H1 (cell line): ENCODE measurements at regions not wholly inside any gene's neighbourhood (a gene's known extent, or its start where the extent isn't known, plus 50 kb on each side); places are given as distances from the start of the nearest gene placed in this dataset.

Experiments
- CTCF ChIA-PET: fragments of 300-600 bp; sonication (Branson Sonifier 250); formaldehyde crosslinking; loops from one replicate; lab custom pipeline; 2021; ENCODE audit not compliant: partially characterized antibody; lab: Charles Lee
- POLR2A ChIA-PET: fragments of 300-600 bp; sonication (Branson Sonifier 250); formaldehyde crosslinking; loops from one replicate; lab custom pipeline; 2021; ENCODE audit warnings: inconsistent platforms; ENCODE audit not compliant: partially characterized antibody; lab: Charles Lee
- DNase-seq, 2 experiments: peaks; one replicate each; pipeline versions ENCODE4 v3.0.0 to v3.0.0-alpha.2; 2010 to 2022; ENCODE audit warnings: low spot score in 2 of 2, low read depth in 1 of 2, mixed read lengths in 1 of 2
- FAIRE-seq: peaks from 2 replicates; lab custom pipeline; 2011; peaks lifted over from hg19 to GRCh38; lab: Jason Lieb, UNC
- H2AFZ ChIP-seq: 2 replicates; pipeline ENCODE4 v1.8.1; 2012; ENCODE audit warnings: low read length, inconsistent platforms
- H2AK5ac ChIP-seq: 2 replicates; pipeline ENCODE4 v1.6.1; 2013; ENCODE audit warnings: low read depth, low read length
- H2BK120ac ChIP-seq: replicated peaks from 2 replicates; pipeline ENCODE3; 2013; ENCODE audit warnings: low read depth, low read length, inconsistent platforms
- H2BK12ac ChIP-seq: 2 replicates; pipeline ENCODE4 v1.6.1; 2013; ENCODE audit warnings: low read depth, low read length
- H2BK15ac ChIP-seq: 2 replicates; pipeline ENCODE4 v1.6.1; 2013; ENCODE audit warnings: low read length
- H2BK20ac ChIP-seq: 2 replicates; pipeline ENCODE4 v1.6.1; 2013; ENCODE audit warnings: low read length
- H2BK5ac ChIP-seq: 2 replicates; pipeline ENCODE4 v1.6.1; 2013; ENCODE audit warnings: low read depth, low read length
- H3K14ac ChIP-seq: 2 replicates; pipeline ENCODE4 v1.6.1; 2013; ENCODE audit warnings: inconsistent platforms; ENCODE audit not compliant: insufficient read length
- H3K18ac ChIP-seq: 2 replicates; pipeline ENCODE4 v1.6.1; 2013; ENCODE audit warnings: low read length; ENCODE audit errors: extremely low read depth
- H3K23ac ChIP-seq: 2 replicates; pipeline ENCODE4 v1.6.1; 2013; ENCODE audit warnings: inconsistent platforms; ENCODE audit not compliant: insufficient read length
- H3K23me2 ChIP-seq: 2 replicates; pipeline ENCODE4 v1.6.1; 2013; ENCODE audit warnings: low read depth, low read length
- H3K27ac ChIP-seq: 2 replicates; pipeline ENCODE4 v1.6.1; 2011; ENCODE audit warnings: low read depth, low read length, inconsistent platforms
- H3K27me3 ChIP-seq, 4 experiments: replicated peaks in 1 of 4; 1 replicate in 1 of 4; 2 replicates in 3 of 4; pipeline versions ENCODE4 v1.6.1 to v1.8.1; 2011 to 2013; ENCODE audit warnings: low read length in 3 of 4, mild to moderate bottlenecking in 3 of 4, inconsistent platforms in 2 of 4, mixed read lengths in 2 of 4, moderate library complexity in 1 of 4; ENCODE audit not compliant: control insufficient read depth in 3 of 4, insufficient read depth in 3 of 4; ENCODE audit errors: extremely low read depth in 1 of 4
- H3K36me3 ChIP-seq, 4 experiments: 2 replicates each; pipeline versions ENCODE4 v1.6.1 to v1.8.1; 2011 to 2013; ENCODE audit warnings: mild to moderate bottlenecking in 4 of 4, low read length in 3 of 4, moderate library complexity in 2 of 4, control low read depth in 1 of 4, inconsistent platforms in 1 of 4; ENCODE audit not compliant: insufficient read depth in 4 of 4, control insufficient read depth in 2 of 4
- H3K4ac ChIP-seq: replicated peaks from 2 replicates; pipeline ENCODE3; 2013; ENCODE audit warnings: low read length, low read depth, mixed read lengths, inconsistent platforms; ENCODE audit not compliant: insufficient read length
- H3K4me1 ChIP-seq, 4 experiments: replicated peaks in 1 of 4; 1 replicate in 1 of 4; 2 replicates in 3 of 4; pipeline versions ENCODE4 v1.6.1 to v1.8.1; 2011 to 2013; ENCODE audit warnings: low read length in 3 of 4, inconsistent platforms in 2 of 4, mixed read lengths in 1 of 4; ENCODE audit not compliant: insufficient read depth in 4 of 4, control insufficient read depth in 3 of 4
- H3K4me2 ChIP-seq, 2 experiments: 2 replicates each; pipeline versions ENCODE4 v1.6.1 to v1.8.1; 2011 to 2013; ENCODE audit warnings: low read depth in 2 of 2, low read length in 2 of 2, control low read depth in 1 of 2, inconsistent platforms in 1 of 2, mild to moderate bottlenecking in 1 of 2; ENCODE audit not compliant: insufficient read depth in 1 of 2
- H3K4me3 ChIP-seq, 4 experiments: fragments of 200-600, 300-600 bp in 1 of 4; sonication (generic), shearing (Covaris generic), sonication (Bioruptor Twin) in 1 of 4; 2 replicates each; pipeline versions ENCODE4 v1.5.1 to v1.8.1; 2011 to 2016; ENCODE audit warnings: low read length in 4 of 4, low read depth in 3 of 4, control low read depth in 2 of 4, inconsistent platforms in 2 of 4, mild to moderate bottlenecking in 2 of 4, mixed read lengths in 1 of 4, moderate library complexity in 1 of 4; ENCODE audit not compliant: insufficient read depth in 2 of 4; ENCODE audit errors: extremely low read depth in 1 of 4
- H3K56ac ChIP-seq: replicated peaks from 2 replicates; pipeline ENCODE3; 2013; ENCODE audit warnings: low read depth, mild to moderate bottlenecking, mixed read lengths, low read length, inconsistent platforms; ENCODE audit not compliant: insufficient read length
- H3K79me1 ChIP-seq: 2 replicates; pipeline ENCODE4 v1.6.1; 2013; ENCODE audit warnings: low read depth, low read length, control low read depth
- H3K79me2 ChIP-seq, 2 experiments: 2 replicates each; pipeline versions ENCODE4 v1.6.1 to v1.8.1; 2012 to 2013; ENCODE audit warnings: low read length in 2 of 2, mild to moderate bottlenecking in 2 of 2, inconsistent platforms in 1 of 2; ENCODE audit not compliant: insufficient read depth in 2 of 2, control insufficient read depth in 1 of 2
- H3K9ac ChIP-seq, 4 experiments: replicated peaks in 1 of 4; 1 replicate in 1 of 4; 2 replicates in 3 of 4; pipeline versions ENCODE4 v1.6.1 to v1.8.1; 2011 to 2013; ENCODE audit warnings: low read depth in 3 of 4, low read length in 3 of 4, control low read depth in 2 of 4, mild to moderate bottlenecking in 2 of 4, moderate library complexity in 2 of 4, inconsistent platforms in 1 of 4; ENCODE audit errors: extremely low read depth in 1 of 4
- H3K9me3 ChIP-seq, 2 experiments: 2 replicates each; pipeline versions ENCODE4 v1.6.1 to v1.8.1; 2012 to 2013; ENCODE audit warnings: mild to moderate bottlenecking in 2 of 2, moderate library complexity in 2 of 2, control low read depth in 1 of 2, inconsistent platforms in 1 of 2, low read depth in 1 of 2, low read length in 1 of 2, mixed read lengths in 1 of 2; ENCODE audit not compliant: insufficient read depth in 2 of 2
- H4K20me1 ChIP-seq, 2 experiments: replicated peaks in 1 of 2; 2 replicates each; pipeline versions ENCODE3 to v1.8.1; 2011 to 2013; ENCODE audit warnings: inconsistent platforms in 2 of 2, low read length in 2 of 2, mild to moderate bottlenecking in 1 of 2; ENCODE audit not compliant: insufficient read depth in 2 of 2, control insufficient read depth in 1 of 2
- H4K5ac ChIP-seq: 2 replicates; pipeline ENCODE4 v1.6.1; 2013; ENCODE audit warnings: low read length, low read depth, mixed read lengths, inconsistent platforms; ENCODE audit not compliant: insufficient read length
- H4K8ac ChIP-seq: 2 replicates; pipeline ENCODE4 v1.8.0; 2013; ENCODE audit warnings: mild to moderate bottlenecking, moderate library complexity, low read length, inconsistent platforms; ENCODE audit not compliant: insufficient read depth; ENCODE audit errors: extremely low read depth
- H4K91ac ChIP-seq: replicated peaks from 2 replicates; pipeline ENCODE3; 2013; ENCODE audit warnings: low read length, mixed read lengths, inconsistent platforms; ENCODE audit not compliant: insufficient read length
- CHD1 ChIP-seq: IDR thresholded peaks from 2 replicates; pipeline ENCODE4 v1.6.1; 2012; ENCODE audit warnings: low read depth, low read length, improper control_type of control experiment
- CREB1 ChIP-seq: IDR thresholded peaks from 2 replicates; pipeline ENCODE4 v1.6.1; 2012; ENCODE audit warnings: inconsistent platforms
- EP300 ChIP-seq, 2 experiments: IDR thresholded peaks; 1 replicate in 1 of 2; 2 replicates in 1 of 2; pipeline ENCODE4 v1.6.1; 2011 to 2012; ENCODE audit warnings: low read depth in 2 of 2, low read length in 2 of 2, mild to moderate bottlenecking in 2 of 2, borderline replicate concordance in 1 of 2, inconsistent platforms in 1 of 2, moderate library complexity in 1 of 2
- HDAC2 ChIP-seq, 2 experiments: fragments of 300-600 bp in 1 of 2; sonication (generic) in 1 of 2; IDR thresholded peaks; 2 replicates each; pipeline ENCODE4 v1.6.1; 2011 to 2012; ENCODE audit warnings: low read depth in 2 of 2, low read length in 2 of 2, mild to moderate bottlenecking in 2 of 2, moderate library complexity in 2 of 2, borderline replicate concordance in 1 of 2, inconsistent platforms in 1 of 2
- JUND ChIP-seq: IDR thresholded peaks from 2 replicates; pipeline ENCODE4 v1.6.1; 2011; ENCODE audit warnings: mild to moderate bottlenecking, improper control_type of control experiment, low read length
- PHF8 ChIP-seq: fragments of 200-600 bp; sonication (generic); conservative IDR thresholded peaks from 2 replicates; pipeline ENCODE4 v1.7.1; 2012; ENCODE audit warnings: low read depth, mild to moderate bottlenecking, inconsistent platforms, low read length, moderate library complexity
- POLR2A ChIP-seq, 2 experiments: IDR thresholded peaks; 1 replicate in 1 of 2; 2 replicates in 1 of 2; pipeline ENCODE4 v1.6.1; 2011; ENCODE audit warnings: low read depth in 2 of 2, low read length in 2 of 2, mild to moderate bottlenecking in 2 of 2; ENCODE audit errors: control extremely low read depth in 1 of 2
- POLR2AphosphoS5 ChIP-seq: IDR thresholded peaks from 2 replicates; pipeline ENCODE4 v1.6.1; 2011; ENCODE audit warnings: low read depth, low read length
- SIN3A ChIP-seq, 2 experiments: IDR thresholded peaks in 1 of 2; conservative IDR thresholded peaks in 1 of 2; 2 replicates each; pipeline ENCODE4 v1.6.1; 2011 to 2012; ENCODE audit warnings: low read length in 2 of 2, improper control_type of control experiment in 1 of 2, low read depth in 1 of 2, mild to moderate bottlenecking in 1 of 2
- SIX5 ChIP-seq: IDR thresholded peaks from 2 replicates; pipeline ENCODE4 v1.6.1; 2011; ENCODE audit warnings: mild to moderate bottlenecking, low read depth, low read length
- SP4 ChIP-seq: IDR thresholded peaks from 2 replicates; pipeline ENCODE4 v1.6.1; 2012; ENCODE audit warnings: low read length, inconsistent platforms
- SUZ12 ChIP-seq: fragments of 200-600 bp; sonication (generic); IDR thresholded peaks from 2 replicates; pipeline ENCODE4 v1.6.1; 2012; ENCODE audit warnings: mild to moderate bottlenecking, inconsistent platforms, low read length, moderate library complexity, mixed read lengths
- TEAD4 ChIP-seq: IDR thresholded peaks from 2 replicates; pipeline ENCODE4 v1.6.1; 2012; ENCODE audit warnings: low read depth, low read length, inconsistent platforms, mixed read lengths
- ZNF274 ChIP-seq: IDR thresholded peaks from 2 replicates; pipeline ENCODE4 v1.7.0; 2012; ENCODE audit warnings: low read length, borderline replicate concordance; ENCODE audit errors: extremely low read depth
- WGBS, 2 experiments: shearing (Covaris generic) in 1 of 2; methylation state at CpG; one replicate each; pipeline versions ENCODE4 v1.1.6 to v1.1.7; 2013 to 2015; ENCODE audit warnings: low lambda C conversion rate in 2 of 2, mixed read lengths in 2 of 2, inconsistent platforms in 1 of 2, low coverage in 1 of 2, missing lambda C conversion rate in 1 of 2; ENCODE audit not compliant: insufficient replicate concordance in 2 of 2, insufficient coverage in 1 of 2, insufficient read length in 1 of 2; ENCODE audit errors: extremely low coverage in 1 of 2, missing lambda C conversion rate in 1 of 2; 5-methylcytosine and 5-hydroxymethylcytosine counted together
- TF ChIP-seq, protein P1 (sequence below): IDR thresholded peaks from 2 replicates; pipeline ENCODE4 v1.6.1; 2011; ENCODE audit warnings: low read depth, mild to moderate bottlenecking, low read length; ENCODE audit not compliant: insufficient read depth

DNA sequence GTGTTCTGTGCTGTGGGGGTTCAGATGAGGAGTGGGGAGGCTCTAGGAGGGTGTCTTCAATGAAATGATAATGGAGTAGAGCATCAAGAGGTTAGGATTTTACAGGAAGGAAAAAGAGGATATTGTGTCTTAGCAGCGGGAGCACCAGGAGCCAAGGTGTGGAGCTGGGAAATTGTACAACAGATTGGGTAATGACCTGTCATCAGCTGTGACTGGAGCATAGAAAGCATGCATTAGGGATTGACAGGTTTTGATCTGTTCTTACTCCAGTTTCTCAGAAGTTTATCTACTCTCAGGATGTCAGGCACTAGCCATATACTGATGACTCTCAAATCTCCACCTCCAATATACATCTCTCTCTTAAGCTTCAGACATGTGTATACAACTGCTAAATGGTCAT is 196.9 kb downstream of the ARHGAP12 start:
- H2BK5ac ChIP-seq, result no peak overlapping the region
- no peak overlapping the region for H3K4ac ChIP-seq
- no peak overlapping the region for H2BK20ac ChIP-seq
- no peaks in the 10 kb centered on the region for H3K79me2 ChIP-seq
- H3K23me2 ChIP-seq, result no peaks in the 10 kb centered on the region
- no peak overlapping the region for H3K56ac ChIP-seq
- H4K8ac ChIP-seq, result no peak overlapping the region
- no peaks in the 10 kb centered on the region for H3K79me1 ChIP-seq
- H3K18ac ChIP-seq, result no peak overlapping the region
- H2BK15ac ChIP-seq, result no peak overlapping the region
- H4K20me1 ChIP-seq, result no peaks in the 10 kb centered on the region
- no peak overlapping the region for H3K4me3 ChIP-seq
- H3K4me1 ChIP-seq, result peaks cover 0 to 4% (median 0%) of the 10 kb centered on the region in 4 experiments; a peak in 1 of 7 replicates
- H4K91ac ChIP-seq, result no peak overlapping the region
- H3K36me3 ChIP-seq, result peaks cover 0 to 16% (median 0%) of the 10 kb centered on the region in 4 experiments; a peak in 2 of 8 replicates
- CTCF ChIA-PET, result interaction anchor here (0.9 to 1.2 kb wide), 2 partner anchors 9 to 18 kb away, joined by 3 read pairs; no protein-coding TSS in a partner anchor
- H2AFZ ChIP-seq, result no peak overlapping the region
- 85% methylated on average over 1 of the region's 1 CpG; no CpG with 5 or more reads in 1 of the 2 experiments for WGBS, 2 experiments
- no peaks in the 10 kb centered on the region for H3K27me3 ChIP-seq
- no peak overlapping the region for H2AK5ac ChIP-seq
- H4K5ac ChIP-seq, result no peak overlapping the region
- no peak overlapping the region for H3K4me2 ChIP-seq
- H2BK120ac ChIP-seq, result no peak overlapping the region
- H3K23ac ChIP-seq, result no peak overlapping the region
- peaks cover 29 to 47% of the 10 kb centered on the region in 2 experiments for H3K9me3 ChIP-seq
- POLR2A ChIA-PET, result interaction anchor here (1.1 kb wide), 1 partner anchor 19 kb away, joined by 4 read pairs; no protein-coding TSS in a partner anchor
- FAIRE-seq, result no peak
- H2BK12ac ChIP-seq, result no peak overlapping the region
- no peak overlapping the region for H3K27ac ChIP-seq
- DNase-seq, result no peak
- H3K9ac ChIP-seq, result no peak overlapping the region
- no peak overlapping the region for H3K14ac ChIP-seq
- TF ChIP-seq EP300 (IDR thresholded peaks at IDR 0.05; ENCODE audit: borderline replicate concordance in 1 of 2, low read depth in 2 of 2, low read length in 2 of 2) (no peak), POLR2A (IDR thresholded peaks at IDR 0.05; ENCODE audit: control extremely low read depth in 1 of 2, low read depth in 2 of 2, low read length in 2 of 2) (no peak), SUZ12 (no peak), ZNF274 (no peak), PHF8 (no peak), SIX5 (no peak), CREB1 (no peak), JUND (no peak), TEAD4 (no peak), HDAC2 (IDR thresholded peaks at IDR 0.05; ENCODE audit: borderline replicate concordance in 1 of 2, low read depth in 2 of 2, low read length in 2 of 2) (no peak), SIN3A (conservative IDR thresholded peaks at IDR 0.05 in 1 of 2, IDR thresholded peaks at IDR 0.05 in 1 of 2; ENCODE audit: low read depth in 1 of 2, low read length in 2 of 2) (no peak), POLR2AphosphoS5 (no peak), CHD1 (no peak), SP4 (no peak)
- TF ChIP-seq, protein P1, sequence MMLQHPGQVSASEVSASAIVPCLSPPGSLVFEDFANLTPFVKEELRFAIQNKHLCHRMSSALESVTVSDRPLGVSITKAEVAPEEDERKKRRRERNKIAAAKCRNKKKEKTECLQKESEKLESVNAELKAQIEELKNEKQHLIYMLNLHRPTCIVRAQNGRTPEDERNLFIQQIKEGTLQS, result no peak
